CD4-positive, alpha-beta T cell treated with Interleukin-15 for 1 hour (primary cell): ENCODE measurements at regions not wholly inside any gene's neighbourhood (a gene's known extent, or its start where the extent isn't known, plus 50 kb on each side); places are given as distances from the start of the nearest gene placed in this dataset.
"Not testable (repeated sequence)": the region's sequence is repeated elsewhere in the genome, so short reads cannot be mapped to it uniquely, and the experiment has no call there.

Source experiments
- DNase-seq: peaks from one replicate; pipeline ENCODE4 v3.0.0-alpha.2; 2020

- peak; percentile 66 for DNase-seq
These were observed 604.7 kb downstream of the PTPRC start for GRCh38 chr1:199243423-199244061.

GRCh38 chr1:199245946-199246345, 607.1 kb downstream of the PTPRC start:
- no peak for DNase-seq

- DNase-seq: no peak
These were observed 607.9 kb downstream of the PTPRC start for GRCh38 chr1:199246716-199247115.

GRCh38 chr1:199247891-199248290, 609.1 kb downstream of the PTPRC start:
- DNase-seq: no peak

GRCh38 chr1:199254040-199254439, 615.2 kb downstream of the PTPRC start:
- DNase-seq: not testable (repeated sequence)

- DNase-seq: no peak
These were observed 622.5 kb downstream of the PTPRC start for GRCh38 chr1:199261328-199261727.

- no peak for DNase-seq
These were observed 625.4 kb downstream of the PTPRC start for GRCh38 chr1:199264283-199264682.

- no peak for DNase-seq
These were observed 626.1 kb downstream of the PTPRC start for GRCh38 chr1:199264911-199265310.

- DNase-seq: no peak
These were observed 626.5 kb downstream of the PTPRC start for GRCh38 chr1:199265319-199265718.

- DNase-seq: no peak
These were observed 630.4 kb downstream of the PTPRC start for GRCh38 chr1:199269241-199269640.

GRCh38 chr1:199272139-199272544, 633.3 kb downstream of the PTPRC start:
- DNase-seq: no peak

- no peak for DNase-seq
These were observed 633.8 kb downstream of the PTPRC start for GRCh38 chr1:199272628-199273086.

GRCh38 chr1:199273837-199274379, 635.1 kb downstream of the PTPRC start:
- DNase-seq: no peak

- DNase-seq: no peak
These were observed 640.2 kb downstream of the PTPRC start for GRCh38 chr1:199279067-199279466.

GRCh38 chr1:199279872-199280645, 641.2 kb downstream of the PTPRC start:
- DNase-seq: no peak

- no peak for DNase-seq
These were observed 644.0 kb downstream of the PTPRC start for GRCh38 chr1:199282751-199283305.

- no peak for DNase-seq
These were observed 645.0 kb downstream of the PTPRC start for GRCh38 chr1:199283794-199284193.

GRCh38 chr1:199287206-199287605, 648.4 kb downstream of the PTPRC start:
- DNase-seq: no peak

GRCh38 chr1:199287647-199288046, 648.8 kb downstream of the PTPRC start:
- DNase-seq: no peak

GRCh38 chr1:199290186-199290585, 651.3 kb downstream of the PTPRC start:
- DNase-seq: no peak

GRCh38 chr1:199291022-199291740, 652.3 kb downstream of the PTPRC start:
- no peak for DNase-seq

- DNase-seq: no peak
These were observed 654.1 kb downstream of the PTPRC start for GRCh38 chr1:199292896-199293295.

- no peak for DNase-seq
These were observed 656.3 kb downstream of the PTPRC start for GRCh38 chr1:199295107-199295506.
